Loucy (cell line): ENCODE measurements at regions not wholly inside any gene's neighbourhood (a gene's known extent, or its start where the extent isn't known, plus 50 kb on each side); places are given as distances from the start of the nearest gene placed in this dataset.

Experiments
- H2AFZ ChIP-seq: fragments of 200-600 bp; sonication (generic); 2 replicates; pipeline ENCODE4 v1.6.0; 2016; ENCODE audit warnings: antibody characterized with exemption, mild to moderate bottlenecking, low read length, moderate library complexity
- H3F3A ChIP-seq: fragments of 200-600 bp; 2 replicates; pipeline ENCODE4 v1.6.0; 2016; ENCODE audit warnings: antibody characterized with exemption, low read depth, mild to moderate bottlenecking
- H3K27me3 ChIP-seq: fragments of 200-600 bp; sonication (generic); 2 replicates; pipeline ENCODE4 v1.6.1; 2014; ENCODE audit warnings: low read length, mild to moderate bottlenecking; ENCODE audit not compliant: insufficient read depth, poor library complexity, severe bottlenecking
- H3K36me3 ChIP-seq: fragments of 200-600 bp; sonication (generic); 2 replicates; pipeline ENCODE4 v1.6.1; 2016; ENCODE audit warnings: low read length; ENCODE audit not compliant: insufficient read depth
- H3K4me1 ChIP-seq: fragments of 200-600 bp; sonication (generic); 2 replicates; pipeline ENCODE4 v1.5.1; 2014; ENCODE audit warnings: low read length, mild to moderate bottlenecking; ENCODE audit not compliant: insufficient read depth, poor library complexity, severe bottlenecking
- H3K4me2 ChIP-seq: fragments of 200-600 bp; sonication (generic); 2 replicates; pipeline ENCODE4 v1.6.0; 2014; ENCODE audit warnings: antibody characterized with exemption, low read length, low read depth, mild to moderate bottlenecking; ENCODE audit not compliant: poor library complexity, severe bottlenecking
- H3K4me3 ChIP-seq: fragments of 200-600 bp; sonication (generic); 2 replicates; pipeline ENCODE4 v1.5.1; 2014; ENCODE audit warnings: low read length, mild to moderate bottlenecking, mixed read lengths; ENCODE audit not compliant: poor library complexity, severe bottlenecking
- H3K79me2 ChIP-seq: fragments of 200-600 bp; sonication (generic); 2 replicates; pipeline ENCODE4 v1.6.1; 2014; ENCODE audit warnings: low read length; ENCODE audit not compliant: insufficient read depth
- H3K9ac ChIP-seq: fragments of 200-600 bp; sonication (generic); 2 replicates; pipeline ENCODE4 v1.6.0; 2014; ENCODE audit warnings: mild to moderate bottlenecking, low read depth, low read length, moderate library complexity; ENCODE audit not compliant: poor library complexity, severe bottlenecking
- H3K9me2 ChIP-seq: fragments of 200-600 bp; sonication (generic); replicated peaks from 2 replicates; pipeline ENCODE4 v1.6.1; 2016; ENCODE audit warnings: low read depth, low read length, mixed read lengths
- H3K9me3 ChIP-seq: fragments of 200-600 bp; sonication (generic); 2 replicates; pipeline ENCODE4 v1.6.1; 2014; ENCODE audit warnings: mild to moderate bottlenecking, antibody characterized with exemption, low read length, low read depth; ENCODE audit not compliant: insufficient read depth
- H4K20me1 ChIP-seq: fragments of 200-600 bp; sonication (generic); 2 replicates; pipeline ENCODE4 v1.6.0; 2014; ENCODE audit warnings: antibody characterized with exemption, low read length, mild to moderate bottlenecking; ENCODE audit not compliant: insufficient read depth, poor library complexity, severe bottlenecking
- EZH2phosphoT487 ChIP-seq: fragments of 200-600 bp; IDR thresholded peaks from 2 replicates; pipeline ENCODE4 v1.6.1; 2018; ENCODE audit warnings: antibody characterized with exemption, mild to moderate bottlenecking, moderate library complexity, borderline replicate concordance
- TF ChIP-seq, protein P1 (sequence below): fragments of 200-600 bp; sonication (generic); conservative IDR thresholded peaks from 2 replicates; pipeline ENCODE4 v1.5.1; 2014; ENCODE audit warnings: mild to moderate bottlenecking, antibody characterized with exemption, low read length

DNA sequence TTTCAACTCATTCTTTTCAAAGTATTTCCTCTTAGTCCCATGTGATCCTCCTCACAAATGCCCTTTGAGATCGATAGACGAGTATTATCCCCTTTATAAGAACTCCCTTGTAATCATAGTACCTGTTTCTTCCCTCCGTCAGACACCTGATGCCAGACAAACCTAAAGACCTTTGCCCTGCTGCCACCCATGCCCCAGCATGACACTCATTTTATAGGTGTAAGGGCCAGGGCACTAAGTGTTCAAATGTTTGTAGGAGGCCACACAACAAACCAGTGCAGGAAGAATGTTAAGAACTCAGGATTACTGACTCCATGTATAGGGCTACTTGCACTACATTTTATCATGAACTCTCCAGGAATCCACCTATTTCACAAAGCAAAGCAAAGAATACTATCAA lies 115.6 kb upstream of the DIAPH2 start:
- H3K9me3 ChIP-seq: no peaks in the 10 kb centered on the region
- H4K20me1 ChIP-seq: no peaks in the 10 kb centered on the region
- H3K36me3 ChIP-seq: no peaks in the 10 kb centered on the region
- no peak overlapping the region for H3K4me2 ChIP-seq
- H3K79me2 ChIP-seq: no peaks in the 10 kb centered on the region
- H3K9me2 ChIP-seq: no peaks in the 10 kb centered on the region
- H3K4me3 ChIP-seq: no peak overlapping the region
- no peaks in the 10 kb centered on the region for H3K27me3 ChIP-seq
- no peak overlapping the region for H3K9ac ChIP-seq
- H3K4me1 ChIP-seq: no peaks in the 10 kb centered on the region
- no peaks in the 10 kb centered on the region for H3F3A ChIP-seq
- H2AFZ ChIP-seq: no peak overlapping the region
- TF ChIP-seq, protein P1, sequence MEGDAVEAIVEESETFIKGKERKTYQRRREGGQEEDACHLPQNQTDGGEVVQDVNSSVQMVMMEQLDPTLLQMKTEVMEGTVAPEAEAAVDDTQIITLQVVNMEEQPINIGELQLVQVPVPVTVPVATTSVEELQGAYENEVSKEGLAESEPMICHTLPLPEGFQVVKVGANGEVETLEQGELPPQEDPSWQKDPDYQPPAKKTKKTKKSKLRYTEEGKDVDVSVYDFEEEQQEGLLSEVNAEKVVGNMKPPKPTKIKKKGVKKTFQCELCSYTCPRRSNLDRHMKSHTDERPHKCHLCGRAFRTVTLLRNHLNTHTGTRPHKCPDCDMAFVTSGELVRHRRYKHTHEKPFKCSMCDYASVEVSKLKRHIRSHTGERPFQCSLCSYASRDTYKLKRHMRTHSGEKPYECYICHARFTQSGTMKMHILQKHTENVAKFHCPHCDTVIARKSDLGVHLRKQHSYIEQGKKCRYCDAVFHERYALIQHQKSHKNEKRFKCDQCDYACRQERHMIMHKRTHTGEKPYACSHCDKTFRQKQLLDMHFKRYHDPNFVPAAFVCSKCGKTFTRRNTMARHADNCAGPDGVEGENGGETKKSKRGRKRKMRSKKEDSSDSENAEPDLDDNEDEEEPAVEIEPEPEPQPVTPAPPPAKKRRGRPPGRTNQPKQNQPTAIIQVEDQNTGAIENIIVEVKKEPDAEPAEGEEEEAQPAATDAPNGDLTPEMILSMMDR: no peak
- TF ChIP-seq EZH2phosphoT487: no peak

DNA sequence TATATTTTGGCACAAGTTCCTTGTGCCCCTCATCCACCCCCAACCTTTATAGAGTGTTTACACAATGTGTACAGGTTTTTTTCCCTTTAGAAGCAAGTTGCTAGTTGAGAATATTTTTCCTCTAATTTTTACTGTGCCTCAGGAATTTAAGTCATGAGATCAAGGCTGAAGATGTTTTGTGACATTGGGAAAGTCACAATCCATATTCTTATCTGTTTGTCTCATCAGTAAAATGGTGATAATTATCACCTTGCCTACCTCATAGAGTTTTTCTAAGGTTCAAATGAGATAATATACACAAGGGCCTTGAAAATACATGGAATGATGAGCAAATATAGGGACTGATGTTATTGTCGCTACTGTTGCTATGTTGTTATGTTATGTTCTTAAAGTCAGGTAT lies 109.6 kb upstream of the DIAPH2 start:
- H3F3A ChIP-seq: no peaks in the 10 kb centered on the region
- no peak overlapping the region for H3K9ac ChIP-seq
- no peaks in the 10 kb centered on the region for H3K79me2 ChIP-seq
- no peaks in the 10 kb centered on the region for H3K9me3 ChIP-seq
- no peaks in the 10 kb centered on the region for H3K4me1 ChIP-seq
- no peak overlapping the region for H3K4me3 ChIP-seq
- H4K20me1 ChIP-seq: no peaks in the 10 kb centered on the region
- H3K9me2 ChIP-seq: no peaks in the 10 kb centered on the region
- H2AFZ ChIP-seq: no peak overlapping the region
- H3K36me3 ChIP-seq: no peaks in the 10 kb centered on the region
- no peaks in the 10 kb centered on the region for H3K27me3 ChIP-seq
- TF ChIP-seq, protein P1: no peak
- no peak for TF ChIP-seq EZH2phosphoT487
- H3K4me2 ChIP-seq: no peak overlapping the region

DNA sequence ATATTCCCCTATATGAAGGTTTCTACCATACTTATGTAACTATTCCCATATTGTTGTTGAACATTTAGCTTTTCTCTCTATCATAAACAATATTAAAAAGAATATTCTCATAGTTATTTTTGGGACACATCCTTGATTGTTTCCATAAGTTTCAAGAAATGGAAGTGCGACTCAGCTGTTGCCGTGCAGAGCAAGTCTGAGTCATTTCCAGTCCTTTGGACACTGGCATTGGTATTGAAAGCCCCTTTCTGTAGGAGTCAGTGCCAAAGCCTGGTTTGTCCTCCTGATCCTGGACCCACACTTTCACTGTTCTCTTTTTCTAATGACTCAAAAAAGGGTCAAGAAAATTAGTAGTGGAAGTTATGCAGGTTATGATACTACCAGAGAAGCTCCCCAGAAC lies 108.3 kb upstream of the DIAPH2 start:
- no peaks in the 10 kb centered on the region for H4K20me1 ChIP-seq
- no peak overlapping the region for H2AFZ ChIP-seq
- no peaks in the 10 kb centered on the region for H3F3A ChIP-seq
- no peaks in the 10 kb centered on the region for H3K36me3 ChIP-seq
- H3K79me2 ChIP-seq: no peaks in the 10 kb centered on the region
- H3K4me2 ChIP-seq: no peak overlapping the region
- H3K4me3 ChIP-seq: no peak overlapping the region
- H3K9me3 ChIP-seq: no peaks in the 10 kb centered on the region
- H3K9me2 ChIP-seq: no peaks in the 10 kb centered on the region
- TF ChIP-seq, protein P1: no peak
- no peak for TF ChIP-seq EZH2phosphoT487
- H3K9ac ChIP-seq: no peak overlapping the region
- H3K27me3 ChIP-seq: no peaks in the 10 kb centered on the region
- no peaks in the 10 kb centered on the region for H3K4me1 ChIP-seq
